Neuronal stem cell (in vitro differentiated cells): ENCODE measurements at regions not wholly inside any gene's neighbourhood (a gene's known extent, or its start where the extent isn't known, plus 50 kb on each side); places are given as distances from the start of the nearest gene placed in this dataset.

Source experiments
- DNase-seq: peaks from one replicate; pipeline ENCODE4 v3.0.0-alpha.2; 2013; ENCODE audit warnings: low spot score
- H2AFZ ChIP-seq: one replicate; pipeline ENCODE4 v1.6.1; 2013; ENCODE audit warnings: mild to moderate bottlenecking, low read length, inconsistent platforms
- H2AK5ac ChIP-seq: 2 replicates; pipeline ENCODE4 v1.6.1; 2013; ENCODE audit warnings: low read depth, mild to moderate bottlenecking, inconsistent platforms, low read length, moderate library complexity, mixed read lengths
- H2BK120ac ChIP-seq: 2 replicates; pipeline ENCODE4 v1.6.1; 2013; ENCODE audit warnings: low read depth, mild to moderate bottlenecking, inconsistent platforms, low read length, moderate library complexity, mixed read lengths
- H2BK12ac ChIP-seq: one replicate; pipeline ENCODE4 v1.6.1; 2013; ENCODE audit warnings: low read length, inconsistent platforms
- H2BK15ac ChIP-seq: 2 replicates; pipeline ENCODE4 v1.6.1; 2013; ENCODE audit warnings: mild to moderate bottlenecking, low read length, inconsistent platforms, mixed read lengths
- H2BK5ac ChIP-seq: one replicate; pipeline ENCODE4 v1.6.1; 2013; ENCODE audit warnings: inconsistent platforms, mild to moderate bottlenecking, low read length, moderate library complexity
- H3K14ac ChIP-seq: one replicate; pipeline ENCODE4 v1.6.1; 2013; ENCODE audit warnings: low read length, inconsistent platforms
- H3K18ac ChIP-seq: 2 replicates; pipeline ENCODE4 v1.6.1; 2013; ENCODE audit warnings: low read length, inconsistent platforms
- H3K23ac ChIP-seq: 2 replicates; pipeline ENCODE4 v1.6.1; 2013; ENCODE audit warnings: low read depth, mild to moderate bottlenecking, mixed read lengths, low read length, inconsistent platforms; ENCODE audit not compliant: poor library complexity
- H3K27ac ChIP-seq: replicated peaks from 3 replicates; pipeline ENCODE4 v1.5.1; 2013; ENCODE audit warnings: low read length, inconsistent platforms
- H3K27me3 ChIP-seq, 3 experiments: 2 replicates each; pipeline ENCODE4 v1.6.1; 2013; ENCODE audit warnings: low read length in 3 of 3, mild to moderate bottlenecking in 2 of 3, inconsistent platforms in 1 of 3, low read depth in 1 of 3, mixed read lengths in 1 of 3, moderate library complexity in 1 of 3; ENCODE audit not compliant: control insufficient read depth in 3 of 3, insufficient read depth in 3 of 3
- H3K36me3 ChIP-seq, 2 donors: replicated peaks in 1 of 2; 2 replicates each; pipeline ENCODE4 v1.6.1; 2013; ENCODE audit warnings: low read length in 2 of 2; ENCODE audit not compliant: control insufficient read depth in 2 of 2, insufficient read depth in 2 of 2
- H3K4ac ChIP-seq: 2 replicates; pipeline ENCODE4 v1.6.1; 2013; ENCODE audit warnings: inconsistent platforms, mild to moderate bottlenecking, low read length, moderate library complexity
- H3K4me1 ChIP-seq, 2 donors: 1 replicate in 1 of 2; 2 replicates in 1 of 2; pipeline ENCODE4 v1.6.1; 2013; ENCODE audit warnings: low read length in 2 of 2, low read depth in 1 of 2; ENCODE audit not compliant: control insufficient read depth in 2 of 2, insufficient read depth in 1 of 2
- H3K4me2 ChIP-seq: one replicate; pipeline ENCODE4 v1.6.1; 2013; ENCODE audit warnings: mild to moderate bottlenecking, low read length, inconsistent platforms; ENCODE audit not compliant: insufficient read depth, poor library complexity, severe bottlenecking
- H3K4me3 ChIP-seq, 2 donors: 2 replicates each; pipeline ENCODE4 v1.5.1; 2013; ENCODE audit warnings: low read length in 2 of 2, mild to moderate bottlenecking in 2 of 2, inconsistent platforms in 1 of 2, moderate library complexity in 1 of 2
- H3K79me1 ChIP-seq: one replicate; pipeline ENCODE4 v1.6.1; 2013; ENCODE audit warnings: low read depth, mild to moderate bottlenecking, inconsistent platforms, low read length, moderate library complexity
- H3K9ac ChIP-seq: one replicate; pipeline ENCODE4 v1.6.1; 2013; ENCODE audit warnings: mild to moderate bottlenecking, low read depth, low read length, inconsistent platforms; ENCODE audit not compliant: poor library complexity
- H3K9me3 ChIP-seq, 2 donors: replicated peaks in 1 of 2; 2 replicates each; pipeline versions ENCODE3 to v1.6.1; 2013; ENCODE audit warnings: low read length in 2 of 2, mild to moderate bottlenecking in 2 of 2, inconsistent platforms in 1 of 2, low read depth in 1 of 2, mixed read lengths in 1 of 2, moderate library complexity in 1 of 2; ENCODE audit not compliant: control insufficient read depth in 2 of 2, insufficient read depth in 1 of 2
- H4K8ac ChIP-seq: one replicate; pipeline ENCODE4 v1.6.1; 2013; ENCODE audit warnings: low read depth, mild to moderate bottlenecking, inconsistent platforms, low read length, moderate library complexity
- H4K91ac ChIP-seq: one replicate; pipeline ENCODE4 v1.6.1; 2013; ENCODE audit warnings: low read length, low read depth, mild to moderate bottlenecking, inconsistent platforms; ENCODE audit not compliant: poor library complexity
- WGBS, 2 donors: extraction: QIAGEN DNeasy Blood & Tissue Kit; methylation state at CpG; one replicate each; pipeline ENCODE4 v1.1.7; 2013; ENCODE audit warnings: missing lambda C conversion rate in 2 of 2, mixed read lengths in 1 of 2; ENCODE audit not compliant: insufficient read length in 2 of 2, insufficient replicate concordance in 1 of 2; ENCODE audit errors: extremely low coverage in 2 of 2; 5-methylcytosine and 5-hydroxymethylcytosine counted together

DNA sequence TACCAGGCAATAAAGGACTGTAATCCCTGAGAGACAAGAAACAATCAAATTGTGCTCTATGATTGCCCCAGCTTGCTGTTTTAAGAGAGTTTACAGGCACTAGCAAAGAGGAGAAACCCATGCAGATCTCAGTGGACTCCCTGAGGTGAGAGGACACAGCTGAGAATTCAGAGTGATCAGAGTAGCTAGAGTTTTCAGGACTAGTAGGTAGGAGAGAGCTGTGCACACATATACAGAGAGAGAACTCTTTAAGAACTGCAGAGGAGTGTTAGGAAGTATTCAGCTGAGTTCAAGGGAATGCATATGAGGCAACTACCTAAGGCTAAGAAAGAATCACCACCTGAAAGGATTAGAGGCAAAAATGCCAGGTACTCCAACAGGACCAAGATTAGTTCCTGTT lies 904.8 kb downstream of the CDH8 start:
- H3K27me3 ChIP-seq, result no peaks in the 10 kb centered on the region
- no peaks in the 10 kb centered on the region for H3K9me3 ChIP-seq
- no peak overlapping the region for H3K18ac ChIP-seq
- H3K14ac ChIP-seq, result no peak overlapping the region
- no peak overlapping the region for H3K27ac ChIP-seq
- no peaks in the 10 kb centered on the region for H3K36me3 ChIP-seq
- no peaks in the 10 kb centered on the region for H3K79me1 ChIP-seq
- no peak overlapping the region for H3K4ac ChIP-seq
- H4K8ac ChIP-seq, result no peak overlapping the region
- H3K4me2 ChIP-seq, result no peak overlapping the region
- no peak overlapping the region for H2BK120ac ChIP-seq
- DNase-seq, result no peak
- no peak overlapping the region for H2BK15ac ChIP-seq
- H3K4me1 ChIP-seq, result no peaks in the 10 kb centered on the region
- no peak overlapping the region for H3K23ac ChIP-seq
- H4K91ac ChIP-seq, result no peak overlapping the region
- no peak overlapping the region for H2BK12ac ChIP-seq
- H2AFZ ChIP-seq, result no peak overlapping the region
- no peak overlapping the region for H2BK5ac ChIP-seq
- no peak overlapping the region for H3K4me3 ChIP-seq
- H2AK5ac ChIP-seq, result no peak overlapping the region
- no peak overlapping the region for H3K9ac ChIP-seq

GRCh38 chr16:61128545-61129323 lies 907.5 kb downstream of the CDH8 start:
- H3K9me3 ChIP-seq, result no peaks in the 10 kb centered on the region
- H3K18ac ChIP-seq, result no peak overlapping the region
- H2AK5ac ChIP-seq, result peak overlapping the region; percentile 28
- no peak overlapping the region for H3K4ac ChIP-seq
- peak overlapping the region; percentile 60 for H3K9ac ChIP-seq
- peak overlapping the region; percentile 56 for H3K14ac ChIP-seq
- no peak overlapping the region for H2BK120ac ChIP-seq
- no CpG with 5 or more reads among the region's 54 CpGs for WGBS, 2 donors
- H4K8ac ChIP-seq, result peak overlapping the region; percentile 3
- H2BK12ac ChIP-seq, result no peak overlapping the region
- H2BK5ac ChIP-seq, result no peak overlapping the region
- H3K27ac ChIP-seq, result no peak overlapping the region
- DNase-seq, result no peak
- no peaks in the 10 kb centered on the region for H3K79me1 ChIP-seq
- no peaks in the 10 kb centered on the region for H3K4me1 ChIP-seq
- no peak overlapping the region for H3K4me3 ChIP-seq
- no peak overlapping the region for H3K4me2 ChIP-seq
- no peaks in the 10 kb centered on the region for H3K27me3 ChIP-seq
- no peak overlapping the region for H4K91ac ChIP-seq
- H2AFZ ChIP-seq, result no peak overlapping the region
- no peak overlapping the region for H3K23ac ChIP-seq
- H3K36me3 ChIP-seq, result no peaks in the 10 kb centered on the region
- no peak overlapping the region for H2BK15ac ChIP-seq

DNA sequence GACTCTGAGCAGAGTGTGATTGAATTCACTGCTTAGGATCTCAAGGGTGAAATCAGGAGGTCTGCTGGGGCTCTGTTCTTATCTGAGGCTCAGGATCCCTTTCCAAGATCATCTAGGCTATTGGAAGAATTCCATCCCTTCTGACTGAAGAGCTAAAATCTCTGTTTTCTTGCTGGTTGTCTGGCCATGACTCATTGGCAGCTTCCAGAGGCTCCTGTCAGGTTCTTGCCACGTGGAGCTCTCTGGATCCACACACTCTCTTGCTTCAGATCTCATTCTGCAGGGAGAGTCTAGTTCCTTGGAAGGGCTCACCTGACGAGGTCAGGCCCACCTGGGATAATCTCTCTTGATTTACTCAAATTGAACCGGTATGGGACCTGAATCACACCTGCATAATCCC lies 930.7 kb downstream of the CDH8 start:
- Histone ChIP-seq H3K4ac (no peak overlapping the region), H3K14ac (no peak overlapping the region), H2BK120ac (no peak overlapping the region), H3K36me3 (no peaks in the 10 kb centered on the region), H3K18ac (no peak overlapping the region), H3K27me3 (no peaks in the 10 kb centered on the region), H3K9ac (no peak overlapping the region), H3K79me1 (no peaks in the 10 kb centered on the region), H3K27ac (no peak overlapping the region), H3K4me3 (no peak overlapping the region), H2BK12ac (no peak overlapping the region), H3K4me2 (no peak overlapping the region), H3K23ac (no peak overlapping the region), H2BK15ac (no peak overlapping the region), H4K91ac (no peak overlapping the region), H3K9me3 (no peaks in the 10 kb centered on the region), H4K8ac (no peak overlapping the region), H2AK5ac (no peak overlapping the region), H2BK5ac (no peak overlapping the region), H2AFZ (no peak overlapping the region), H3K4me1 (no peaks in the 10 kb centered on the region)
- WGBS, 2 donors, result no CpG with 5 or more reads among the region's 3 CpGs
- DNase-seq, result no peak

GRCh38 chr16:61098505-61098904 lies 937.7 kb downstream of the CDH8 start:
- Histone ChIP-seq H2BK120ac (no peak overlapping the region), H3K27me3 (no peaks in the 10 kb centered on the region), H3K14ac (no peak overlapping the region), H3K4me2 (no peak overlapping the region), H4K8ac (no peak overlapping the region), H3K4me3 (no peak overlapping the region), H3K4me1 (no peaks in the 10 kb centered on the region), H2AK5ac (no peak overlapping the region), H2BK12ac (no peak overlapping the region), H2BK15ac (no peak overlapping the region), H3K36me3 (no peaks in the 10 kb centered on the region), H2BK5ac (no peak overlapping the region), H3K18ac (no peak overlapping the region), H3K27ac (no peak overlapping the region), H2AFZ (no peak overlapping the region), H3K79me1 (no peaks in the 10 kb centered on the region), H3K9ac (no peak overlapping the region), H4K91ac (no peak overlapping the region), H3K9me3 (peaks cover 0 to 2% of the 10 kb centered on the region in 2 donors), H3K4ac (no peak overlapping the region), H3K23ac (no peak overlapping the region)
- no peak for DNase-seq
- WGBS, 2 donors, result no CpG with 5 or more reads among the region's 2 CpGs
